ENCODE measurements at regions not wholly inside any gene's neighbourhood (a gene's known extent, or its start where the extent isn't known, plus 50 kb on each side); places are given as distances from the start of the nearest gene placed in this dataset.
A peak's percentile ranks its signal among the peaks of the same experiment; 100 is the strongest.

GRCh38 chr14:48035836-48036235, 360.4 kb upstream of the MDGA2 start:
- no peak overlapping the region for H2BK15ac ChIP-seq (ENCODE audit: low read depth, low read length)
- no peaks in the 10 kb centered on the region for H3K27me3 ChIP-seq (ENCODE audit: insufficient read depth, low read length)
- WGBS (ENCODE audit: extremely low coverage, insufficient read length, low lambda C conversion rate) = no CpG with 5 or more reads among the region's 8 CpGs
- H3K23me2 ChIP-seq (ENCODE audit: insufficient read length, low read depth, low read length, poor library complexity, severe bottlenecking) = no peaks in the 10 kb centered on the region
- H2BK20ac ChIP-seq (ENCODE audit: low read depth, low read length, poor library complexity, severe bottlenecking) = no peak overlapping the region
- H3K4ac ChIP-seq (ENCODE audit: low read depth, low read length) = no peak overlapping the region
- H2AFZ ChIP-seq (ENCODE audit: low read length) = no peak overlapping the region
- H3K9me3 ChIP-seq (ENCODE audit: control insufficient read depth, low read depth, low read length) = no peaks in the 10 kb centered on the region
- no peaks in the 10 kb centered on the region for H3K4me1 ChIP-seq (ENCODE audit: insufficient read depth, low read length)
- H3K14ac ChIP-seq (ENCODE audit: insufficient read depth, low read length) = no peak overlapping the region
- H2AK5ac ChIP-seq (ENCODE audit: insufficient read length, low read length) = no peak overlapping the region
- H3K56ac ChIP-seq (ENCODE audit: insufficient read length, low read depth, low read length) = no peak overlapping the region
- no peak overlapping the region for H3K27ac ChIP-seq (ENCODE audit: insufficient read length, low read depth, low read length)
- peaks cover 8 to 12% of the 10 kb centered on the region in 2 experiments for H3K4me1 Mint-ChIP-seq
- no peak overlapping the region for H3T11ph ChIP-seq (ENCODE audit: low read length)
- H4K91ac ChIP-seq (ENCODE audit: insufficient read length, low read depth, low read length) = no peak overlapping the region
- DNase-seq = peak; percentile 86
- H2BK5ac ChIP-seq (ENCODE audit: insufficient read length, low read length) = no peak overlapping the region
- no peaks in the 10 kb centered on the region for H3K79me1 ChIP-seq (ENCODE audit: insufficient read depth, low read depth, low read length, poor library complexity, severe bottlenecking)
- no peak overlapping the region for H3K23ac ChIP-seq (ENCODE audit: insufficient read length, low read depth, low read length)
- peaks cover 0 to 11% (median 1%) of the 10 kb centered on the region in 3 experiments; a peak in 4 of 7 replicates for H3K36me3 Mint-ChIP-seq (ENCODE audit: insufficient read depth in 1 of 3, low read depth in 3 of 3)
- no peaks in the 10 kb centered on the region for H3K79me2 ChIP-seq (ENCODE audit: insufficient read depth, low read length)
- H3K4me3 Mint-ChIP-seq = no peak overlapping the region
- no peak overlapping the region for H2BK12ac ChIP-seq (ENCODE audit: insufficient read length, low read depth, low read length)
- no peak overlapping the region for H3K9ac ChIP-seq (ENCODE audit: extremely low read depth, insufficient read length, low read length)
- H4K8ac ChIP-seq (replicated peaks; ENCODE audit: insufficient read length, low read depth, low read length) = no peak overlapping the region
- peaks cover 9 to 21% of the 10 kb centered on the region in 2 experiments for H3K9me3 Mint-ChIP-seq
- no peak overlapping the region for H3K4me2 ChIP-seq (ENCODE audit: insufficient read depth, insufficient read length, low read length)
- no peak overlapping the region for H4K5ac ChIP-seq (ENCODE audit: insufficient read length, low read depth, low read length)
- H3K27ac Mint-ChIP-seq = no peak overlapping the region
- H2BK120ac ChIP-seq (ENCODE audit: low read depth, low read length, poor library complexity, severe bottlenecking) = no peak overlapping the region
- no peak overlapping the region for H3K18ac ChIP-seq (ENCODE audit: insufficient read length, low read depth, low read length)
- peaks cover 2% of the 10 kb centered on the region; the same call in 1 of the 2 replicates for H3K27me3 Mint-ChIP-seq (ENCODE audit: low read depth)
- TF ChIP-seq, protein P1, sequence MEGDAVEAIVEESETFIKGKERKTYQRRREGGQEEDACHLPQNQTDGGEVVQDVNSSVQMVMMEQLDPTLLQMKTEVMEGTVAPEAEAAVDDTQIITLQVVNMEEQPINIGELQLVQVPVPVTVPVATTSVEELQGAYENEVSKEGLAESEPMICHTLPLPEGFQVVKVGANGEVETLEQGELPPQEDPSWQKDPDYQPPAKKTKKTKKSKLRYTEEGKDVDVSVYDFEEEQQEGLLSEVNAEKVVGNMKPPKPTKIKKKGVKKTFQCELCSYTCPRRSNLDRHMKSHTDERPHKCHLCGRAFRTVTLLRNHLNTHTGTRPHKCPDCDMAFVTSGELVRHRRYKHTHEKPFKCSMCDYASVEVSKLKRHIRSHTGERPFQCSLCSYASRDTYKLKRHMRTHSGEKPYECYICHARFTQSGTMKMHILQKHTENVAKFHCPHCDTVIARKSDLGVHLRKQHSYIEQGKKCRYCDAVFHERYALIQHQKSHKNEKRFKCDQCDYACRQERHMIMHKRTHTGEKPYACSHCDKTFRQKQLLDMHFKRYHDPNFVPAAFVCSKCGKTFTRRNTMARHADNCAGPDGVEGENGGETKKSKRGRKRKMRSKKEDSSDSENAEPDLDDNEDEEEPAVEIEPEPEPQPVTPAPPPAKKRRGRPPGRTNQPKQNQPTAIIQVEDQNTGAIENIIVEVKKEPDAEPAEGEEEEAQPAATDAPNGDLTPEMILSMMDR (conservative IDR thresholded peaks at IDR 0.05) = no peak
- H4K20me1 ChIP-seq (ENCODE audit: control insufficient read depth, insufficient read depth, insufficient read length) = no peaks in the 10 kb centered on the region

All from H9 (cell line).